OCI-LY3 (cell line): ENCODE measurements at regions not wholly inside any gene's neighbourhood (a gene's known extent, or its start where the extent isn't known, plus 50 kb on each side); places are given as distances from the start of the nearest gene placed in this dataset.

Source experiments
- EZH2phosphoT487 ChIP-seq: fragments of 200-600 bp; shearing (Covaris generic); IDR thresholded peaks from 2 replicates; pipeline ENCODE4 v1.6.1; 2018; ENCODE audit warnings: antibody characterized with exemption, mixed run types, low read depth
- TF ChIP-seq, protein P1 (sequence below): fragments of 200-600, 300-600 bp; sonication (generic); IDR thresholded peaks from 2 replicates; pipeline ENCODE4 v1.5.1; 2014; ENCODE audit warnings: antibody characterized with exemption, low read length, low read depth

DNA sequence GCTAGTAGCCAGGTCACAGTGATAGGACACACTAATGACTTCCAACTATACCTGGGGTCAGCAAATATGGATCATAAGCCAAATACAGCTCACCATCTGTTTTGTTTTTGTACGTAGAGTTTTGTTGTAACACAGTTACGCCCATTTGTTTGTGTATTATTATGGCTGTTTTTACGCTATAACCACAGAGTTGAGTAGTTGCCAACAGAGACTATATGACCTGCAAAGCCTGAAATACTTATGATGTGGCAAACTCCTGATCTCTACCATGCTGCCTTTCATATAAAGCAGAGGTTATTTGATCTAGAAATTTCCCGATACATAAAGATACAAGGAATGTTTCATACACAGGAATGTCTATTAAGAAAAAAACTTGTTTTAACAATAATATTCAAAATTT is 152.2 kb downstream of the HNMT start:
- no peak for TF ChIP-seq EZH2phosphoT487
- TF ChIP-seq, protein P1, sequence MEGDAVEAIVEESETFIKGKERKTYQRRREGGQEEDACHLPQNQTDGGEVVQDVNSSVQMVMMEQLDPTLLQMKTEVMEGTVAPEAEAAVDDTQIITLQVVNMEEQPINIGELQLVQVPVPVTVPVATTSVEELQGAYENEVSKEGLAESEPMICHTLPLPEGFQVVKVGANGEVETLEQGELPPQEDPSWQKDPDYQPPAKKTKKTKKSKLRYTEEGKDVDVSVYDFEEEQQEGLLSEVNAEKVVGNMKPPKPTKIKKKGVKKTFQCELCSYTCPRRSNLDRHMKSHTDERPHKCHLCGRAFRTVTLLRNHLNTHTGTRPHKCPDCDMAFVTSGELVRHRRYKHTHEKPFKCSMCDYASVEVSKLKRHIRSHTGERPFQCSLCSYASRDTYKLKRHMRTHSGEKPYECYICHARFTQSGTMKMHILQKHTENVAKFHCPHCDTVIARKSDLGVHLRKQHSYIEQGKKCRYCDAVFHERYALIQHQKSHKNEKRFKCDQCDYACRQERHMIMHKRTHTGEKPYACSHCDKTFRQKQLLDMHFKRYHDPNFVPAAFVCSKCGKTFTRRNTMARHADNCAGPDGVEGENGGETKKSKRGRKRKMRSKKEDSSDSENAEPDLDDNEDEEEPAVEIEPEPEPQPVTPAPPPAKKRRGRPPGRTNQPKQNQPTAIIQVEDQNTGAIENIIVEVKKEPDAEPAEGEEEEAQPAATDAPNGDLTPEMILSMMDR = no peak
